GM19452 (cell line): ENCODE measurements at regions not wholly inside any gene's neighbourhood (a gene's known extent, or its start where the extent isn't known, plus 50 kb on each side); places are given as distances from the start of the nearest gene placed in this dataset.

Experiments used
- ATAC-seq: cut with Tn5 transposase; IDR thresholded peaks from one replicate; pipeline ENCODE4 v1.9.1; 2021; ENCODE audit not compliant: unreplicated experiment

DNA sequence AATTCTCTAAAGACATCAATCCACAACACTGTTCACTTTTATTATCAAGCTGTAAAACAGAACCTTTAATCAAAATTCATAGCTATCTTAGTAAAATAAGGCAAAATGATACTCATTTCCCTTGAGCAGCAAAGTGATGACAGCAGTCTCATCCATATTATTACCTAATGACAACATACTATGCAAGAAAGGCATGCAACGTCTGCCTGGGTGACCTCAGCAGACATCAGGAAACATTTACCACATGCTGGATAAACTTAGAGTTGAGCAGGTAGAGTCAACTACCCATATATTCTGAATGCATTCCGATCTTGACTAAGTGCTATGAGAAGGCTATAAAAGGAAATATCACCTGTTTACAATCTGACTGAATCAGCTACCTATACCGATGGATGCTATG lies 145.1 kb downstream of the SIPA1L2 start:
- ATAC-seq, result no peak

GRCh38 chr1:232483826-232484225 lies 146.1 kb downstream of the SIPA1L2 start:
- ATAC-seq, result no peak

DNA sequence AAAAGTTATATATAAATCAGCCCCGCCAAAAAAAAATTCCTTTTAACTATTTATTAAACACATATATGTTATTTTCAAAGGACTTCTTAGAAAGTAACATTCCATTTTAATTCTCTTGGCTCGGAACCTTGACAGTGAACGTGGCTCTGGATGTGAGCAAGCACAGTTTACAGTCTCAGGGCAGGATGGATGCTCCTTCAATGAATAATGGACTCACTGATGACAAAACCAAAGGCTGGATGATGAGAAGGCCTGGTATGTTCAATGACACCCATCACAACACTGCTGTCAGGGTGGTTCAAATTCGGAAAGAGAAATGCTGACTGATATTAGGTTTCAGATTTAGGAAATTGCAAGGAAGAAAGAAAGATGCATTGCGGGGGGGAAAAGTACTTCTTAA lies 148.8 kb downstream of the SIPA1L2 start:
- ATAC-seq, result no peak

DNA sequence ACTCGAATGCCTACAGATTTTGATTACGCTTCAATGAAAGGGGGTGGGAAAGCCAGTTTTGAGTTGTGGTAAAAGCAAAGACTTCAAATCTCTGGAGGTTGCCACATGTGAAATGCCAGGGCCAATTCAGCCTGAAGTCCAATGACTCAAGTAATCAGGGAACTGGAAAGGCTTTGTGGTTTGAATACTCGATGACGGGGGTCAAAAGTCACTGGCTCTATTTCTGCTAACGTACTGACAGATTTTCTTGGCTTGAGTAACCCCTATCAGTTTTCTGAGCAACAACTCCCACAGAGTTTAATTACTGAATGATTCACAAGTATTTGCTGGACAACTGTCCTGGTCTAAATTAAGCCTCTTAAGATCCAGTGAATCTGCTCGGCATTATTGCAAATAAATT lies 152.2 kb downstream of the SIPA1L2 start:
- no peak for ATAC-seq

DNA sequence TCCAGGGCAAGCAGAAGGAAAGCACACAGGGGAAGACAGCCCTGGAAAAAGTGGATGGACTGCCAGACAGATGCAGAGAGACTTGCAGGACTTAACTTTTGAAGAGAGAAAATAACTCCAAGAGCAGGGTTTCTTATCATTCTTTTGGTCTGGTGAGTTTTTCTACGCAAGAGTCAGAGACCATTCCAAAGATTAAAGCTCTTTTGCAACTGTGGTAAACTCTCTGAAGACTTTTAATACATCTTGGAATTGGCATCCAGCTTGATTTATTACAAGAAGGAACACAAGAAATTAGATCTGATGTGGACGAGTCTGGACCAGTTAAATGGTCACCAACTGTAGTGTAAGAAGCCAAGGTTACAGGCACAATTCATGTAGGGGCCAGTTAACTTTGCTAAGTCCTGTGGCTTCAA lies 153.4 kb downstream of the SIPA1L2 start:
- no peak for ATAC-seq

DNA sequence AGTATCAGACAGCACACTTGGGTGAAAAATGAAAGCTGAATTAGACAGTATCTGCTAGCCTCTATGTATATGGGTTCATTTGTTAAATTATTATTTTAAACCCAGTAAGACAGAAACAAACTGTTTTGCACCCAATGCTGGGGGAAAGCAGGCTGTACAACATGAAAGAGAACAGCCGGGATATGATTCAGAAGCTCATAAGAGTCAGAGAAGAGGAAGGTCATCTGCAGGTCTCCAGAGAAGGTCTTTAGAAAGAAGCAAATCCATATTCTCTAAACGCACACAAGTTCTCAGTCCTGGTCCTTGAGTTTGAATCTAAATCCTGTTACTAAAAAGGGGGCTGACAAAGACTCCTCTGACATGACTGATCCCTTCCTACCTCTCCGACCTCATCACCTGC lies 155.1 kb downstream of the SIPA1L2 start:
- ATAC-seq, result no peak

- no peak for ATAC-seq
Observed at GRCh38 chr1:232473900-232474299, 156.0 kb downstream of the SIPA1L2 start.

DNA sequence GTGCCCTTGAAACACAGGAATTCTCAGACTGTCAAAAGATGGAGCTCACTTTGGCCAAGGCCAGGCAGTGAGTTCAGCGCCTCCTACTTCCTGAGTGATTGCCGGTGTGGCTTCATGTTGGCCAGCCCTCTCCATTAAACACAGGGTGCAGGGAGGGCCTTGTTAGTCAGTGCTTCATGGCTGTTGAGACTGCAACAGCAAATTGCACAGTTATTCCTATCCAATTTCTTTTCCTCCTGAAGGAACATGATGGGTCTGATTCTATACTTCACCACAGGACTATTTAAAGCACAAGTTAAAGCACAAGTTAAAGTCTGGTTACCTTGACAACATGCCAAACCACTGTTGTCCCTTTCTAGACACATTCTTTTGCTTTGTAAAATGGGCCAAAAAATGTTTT lies 156.6 kb downstream of the SIPA1L2 start:
- no peak for ATAC-seq

DNA sequence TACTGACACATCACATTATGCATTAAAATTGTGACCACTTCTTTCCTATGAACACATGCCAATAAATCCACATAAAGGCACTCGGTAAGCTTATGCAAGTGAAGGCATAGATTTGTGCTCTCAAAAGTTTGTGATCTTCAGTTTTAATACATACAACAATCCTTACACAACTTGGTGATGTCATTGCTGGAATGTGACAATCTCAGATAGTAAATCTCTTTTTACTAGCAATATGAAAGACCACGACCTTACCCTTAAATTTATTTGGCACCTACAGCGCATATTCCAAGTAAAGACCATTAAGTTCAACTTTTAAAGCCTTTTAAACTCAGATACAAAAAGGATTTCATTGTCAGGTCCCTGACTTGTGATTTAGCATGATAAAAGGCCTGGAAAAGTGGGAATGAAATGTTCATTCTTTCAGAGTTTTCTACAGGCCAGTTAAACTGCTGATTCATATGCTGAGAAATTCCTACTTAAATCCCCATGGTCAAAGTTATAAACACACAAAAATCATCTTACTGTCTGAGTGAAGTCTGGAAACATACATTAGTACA lies 157.4 kb downstream of the SIPA1L2 start:
- ATAC-seq, result no peak

GRCh38 chr1:232471250-232471649 lies 158.7 kb downstream of the SIPA1L2 start:
- no peak for ATAC-seq

DNA sequence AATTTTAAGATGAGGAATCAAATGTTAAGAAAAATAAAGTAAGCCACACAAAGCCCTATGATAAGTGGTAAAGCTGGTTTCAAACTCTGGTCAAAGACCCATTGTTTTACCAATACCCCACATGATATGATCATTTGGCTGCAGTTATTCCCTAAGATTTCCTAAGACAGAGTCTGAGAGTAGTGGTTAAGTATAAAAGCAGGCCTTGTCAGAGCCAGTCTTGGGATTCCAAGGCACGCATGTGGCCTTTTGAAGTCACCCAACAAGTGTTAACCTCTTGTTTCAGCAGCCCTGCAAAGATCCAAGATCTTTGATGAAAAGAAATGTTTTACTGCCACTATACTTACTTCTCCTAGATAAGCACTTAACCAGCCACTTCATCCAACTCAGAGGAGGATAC lies 159.2 kb downstream of the SIPA1L2 start:
- no peak for ATAC-seq

DNA sequence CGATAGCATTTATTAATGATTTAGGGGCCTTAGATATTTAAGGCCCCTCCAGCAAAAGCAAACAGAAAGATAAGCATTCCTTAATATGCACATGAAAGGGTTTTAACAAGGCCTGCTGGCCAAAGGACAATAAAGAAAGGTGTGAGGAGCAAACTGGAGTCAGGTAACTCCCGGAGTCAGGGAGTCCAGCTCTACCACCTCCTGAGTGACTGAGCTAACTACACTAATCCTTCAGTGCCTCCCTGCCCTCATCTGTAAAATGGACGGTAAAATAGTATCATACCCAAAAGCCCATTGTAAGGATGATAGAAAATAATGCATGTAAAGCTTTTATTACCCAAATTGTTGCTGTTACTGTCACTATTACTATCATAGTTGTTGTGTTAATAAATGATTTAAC lies 161.7 kb downstream of the SIPA1L2 start:
- no peak for ATAC-seq

DNA sequence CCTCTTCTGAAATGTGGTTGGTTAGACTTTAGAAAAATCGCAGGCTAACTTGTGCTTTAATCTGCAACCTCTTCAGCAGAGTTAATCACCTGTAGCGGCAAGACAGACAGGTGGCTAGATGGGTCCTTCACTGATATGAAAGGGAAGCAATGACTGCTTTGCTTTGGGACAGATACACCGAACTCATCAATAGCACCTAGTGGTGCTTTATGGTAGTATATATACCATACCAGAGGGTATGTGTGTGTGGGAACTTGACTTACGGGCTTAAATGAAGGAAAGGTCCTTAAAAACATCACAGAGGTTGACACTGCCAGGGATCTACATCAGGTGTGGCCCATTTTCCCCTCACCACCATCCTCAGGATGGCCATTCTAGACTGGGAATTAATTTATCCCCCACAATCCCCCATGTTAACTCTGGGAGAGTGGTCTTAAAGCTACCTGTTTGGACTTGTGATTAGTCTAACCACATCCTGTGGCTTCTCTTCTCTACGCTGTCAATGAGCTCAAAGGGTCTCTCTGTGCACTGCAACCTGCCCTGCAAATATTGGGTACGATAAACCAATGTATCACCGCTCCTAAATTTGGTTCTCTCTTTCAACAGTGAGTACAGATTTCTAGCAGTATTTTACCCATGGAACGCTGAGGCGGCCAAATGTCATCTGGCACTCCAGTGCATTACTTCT lies 162.7 kb downstream of the SIPA1L2 start:
- no peak for ATAC-seq

DNA sequence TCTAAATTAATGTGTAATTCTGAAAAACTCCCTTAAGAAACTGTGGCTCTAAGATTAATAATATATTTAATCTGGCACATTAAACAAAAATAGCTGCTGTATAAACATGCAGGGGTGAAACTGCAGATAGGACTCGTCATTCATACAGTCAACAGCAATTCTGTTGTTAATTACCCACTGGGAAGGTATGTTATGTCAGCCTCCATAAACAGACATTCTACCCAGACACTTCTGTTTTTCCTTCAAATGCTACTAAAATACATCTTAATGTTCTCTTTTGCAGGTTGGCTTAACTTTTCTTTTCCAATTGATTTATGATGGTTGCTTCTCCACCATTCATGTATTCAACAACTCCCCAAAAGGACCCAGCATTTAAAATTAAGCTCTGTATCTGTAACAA lies 165.6 kb downstream of the SIPA1L2 start:
- no peak for ATAC-seq

DNA sequence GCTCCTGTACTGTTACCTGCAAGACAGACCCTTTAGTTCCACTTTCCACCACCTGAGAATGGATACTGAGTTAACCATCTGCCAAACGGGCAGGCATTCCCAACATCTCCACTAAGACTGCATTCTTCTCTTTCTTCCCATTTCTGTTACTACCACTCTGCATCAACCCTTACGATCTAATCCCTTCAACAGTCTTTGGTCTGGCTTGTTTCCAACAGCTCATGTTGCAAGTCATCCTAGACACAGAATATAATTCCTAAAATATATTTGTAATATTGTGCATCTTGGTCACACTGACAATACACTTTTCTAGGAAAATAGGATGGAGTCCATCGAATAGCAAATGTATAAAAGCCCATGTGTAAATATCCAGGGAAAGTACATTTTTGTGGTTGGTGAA lies 166.7 kb downstream of the SIPA1L2 start:
- no peak for ATAC-seq

DNA sequence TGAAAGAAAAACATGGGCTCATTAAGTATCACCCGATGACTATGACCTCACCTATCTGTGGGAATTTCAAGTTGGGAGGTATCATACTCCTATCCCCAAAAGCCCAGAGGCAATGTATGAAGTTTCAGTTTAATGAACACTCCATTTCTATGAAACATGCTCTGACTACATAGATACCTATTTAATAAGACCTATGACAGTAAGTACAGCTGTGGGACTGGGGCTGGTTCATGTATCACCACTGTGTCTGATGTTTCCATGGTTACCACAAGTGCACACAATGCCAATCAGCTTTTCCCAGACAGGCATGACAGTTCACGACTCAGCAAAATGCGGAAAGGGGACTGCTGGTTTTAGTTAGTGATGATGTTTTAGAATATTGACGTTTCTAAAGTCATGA lies 167.7 kb downstream of the SIPA1L2 start:
- no peak for ATAC-seq

GRCh38 chr1:232459826-232460225 lies 170.1 kb downstream of the SIPA1L2 start:
- no peak for ATAC-seq

- no peak for ATAC-seq
Observed at GRCh38 chr1:232459087-232459486, 170.8 kb downstream of the SIPA1L2 start.

- peak; percentile 98 for ATAC-seq
Observed at GRCh38 chr1:232457595-232457994, 172.3 kb downstream of the SIPA1L2 start.

GRCh38 chr1:232456714-232457113 lies 173.2 kb downstream of the SIPA1L2 start:
- ATAC-seq, result no peak

GRCh38 chr1:232454227-232454886 lies 175.6 kb downstream of the SIPA1L2 start:
- ATAC-seq, result no peak

- ATAC-seq, result no peak
Observed at GRCh38 chr1:232452736-232453440, 177.0 kb downstream of the SIPA1L2 start.
